Spleen (tissue), 11 donors: ENCODE measurements at regions not wholly inside any gene's neighbourhood (a gene's known extent, or its start where the extent isn't known, plus 50 kb on each side); places are given as distances from the start of the nearest gene placed in this dataset.

Experiments used
- DNase-seq: peaks from one replicate; pipeline ENCODE4 v3.0.0-alpha.2; 2020
- H3K27ac ChIP-seq, 8 donors: fragments of 200-600 bp; sonication (generic) in 7 of 8; 1 replicate in 4 of 8; 2 replicates in 4 of 8; pipeline versions ENCODE4 v1.5.0 to v1.8.0; 2016 to 2021; ENCODE audit warnings: inconsistent platforms in 4 of 8, mild to moderate bottlenecking in 4 of 8, moderate library complexity in 1 of 8
- H3K27me3 ChIP-seq, 7 donors: fragments of 200-600 bp; sonication (generic) in 6 of 7; replicated peaks in 1 of 7; 1 replicate in 4 of 7; 2 replicates in 3 of 7; pipeline versions ENCODE4 v1.5.0 to v1.8.0; 2016 to 2021; ENCODE audit warnings: inconsistent platforms in 3 of 7, mild to moderate bottlenecking in 1 of 7
- H3K36me3 ChIP-seq, 6 donors: fragments of 200-600 bp; sonication (generic) in 5 of 6; 1 replicate in 4 of 6; 2 replicates in 2 of 6; pipeline versions ENCODE4 v1.5.0 to v1.8.0; 2016 to 2021; ENCODE audit warnings: inconsistent platforms in 2 of 6
- H3K4me1 ChIP-seq, 6 donors: fragments of 200-600 bp; sonication (generic) in 5 of 6; 1 replicate in 3 of 6; 2 replicates in 3 of 6; pipeline versions ENCODE4 v1.5.0 to v1.8.0; 2016 to 2021; ENCODE audit warnings: inconsistent platforms in 3 of 6
- H3K4me3 ChIP-seq, 8 donors: fragments of 200-600 bp; sonication (generic) in 7 of 8; 1 replicate in 4 of 8; 2 replicates in 4 of 8; pipeline versions ENCODE4 v1.5.0 to v1.8.0; 2016 to 2021; ENCODE audit warnings: inconsistent platforms in 4 of 8, mild to moderate bottlenecking in 4 of 8, moderate library complexity in 2 of 8
- H3K9me3 ChIP-seq, 8 donors: fragments of 200-600 bp; sonication (generic) in 7 of 8; 1 replicate in 4 of 8; 2 replicates in 4 of 8; pipeline versions ENCODE4 v1.5.0 to v1.8.0; 2016 to 2021; ENCODE audit warnings: inconsistent platforms in 4 of 8
- POLR2A ChIP-seq, 3 donors: fragments of 450-650 bp; IDR thresholded peaks; one replicate each; pipeline ENCODE4 v1.5.1; 2017; ENCODE audit warnings: antibody characterized with exemption in 3 of 3, mild to moderate bottlenecking in 1 of 3
- POLR2AphosphoS5 ChIP-seq, 3 donors: sonication (generic); formaldehyde crosslinking; IDR thresholded peaks; one replicate each; pipeline ENCODE4 v1.5.1; 2017; ENCODE audit warnings: antibody characterized with exemption in 3 of 3
- WGBS, 5 donors: extraction: QIAGEN DNeasy Blood & Tissue Kit in 3 of 5; methylation state at CpG; one replicate each; pipeline versions ENCODE4 v1.1.5 to v1.1.7; 2013 to 2018; 5-methylcytosine and 5-hydroxymethylcytosine counted together
- intact Hi-C: fragments of 100-400 bp; cut with DNase I; formaldehyde crosslinking; loops from one replicate; pipeline ENCODE4 v1.15.0; 2023; ENCODE audit warnings: low total_unique reads
- TF ChIP-seq, protein P1 (sequence below), 11 experiments: fragments of 200-600 bp in 7 of 11; fragments of 450-650 bp in 4 of 11; sonication (generic) in 4 of 11; IDR thresholded peaks in 8 of 11; conservative IDR thresholded peaks in 3 of 11; 1 replicate in 7 of 11; 2 replicates in 4 of 11; pipeline versions ENCODE4 v1.4.0 to v1.8.0; 2016 to 2021; ENCODE audit warnings: antibody characterized with exemption in 11 of 11, inconsistent platforms in 4 of 11, mild to moderate bottlenecking in 1 of 11
- donor health status: healthy with polysubstance abuse.
- donor health status: DM: no; HTN: no; CAD: no; lungs with moderate emphysema.
- donor health status: DM: no; HTN: no; CAD: no.
- donor health status: Bipolar disorder and iron deficiency.
- donor health status: healthy.
- donor health status: DM: no; HTN: no; CAD: no.
- donor health status: DM: yes; HTN: yes; CAD: no.

DNA sequence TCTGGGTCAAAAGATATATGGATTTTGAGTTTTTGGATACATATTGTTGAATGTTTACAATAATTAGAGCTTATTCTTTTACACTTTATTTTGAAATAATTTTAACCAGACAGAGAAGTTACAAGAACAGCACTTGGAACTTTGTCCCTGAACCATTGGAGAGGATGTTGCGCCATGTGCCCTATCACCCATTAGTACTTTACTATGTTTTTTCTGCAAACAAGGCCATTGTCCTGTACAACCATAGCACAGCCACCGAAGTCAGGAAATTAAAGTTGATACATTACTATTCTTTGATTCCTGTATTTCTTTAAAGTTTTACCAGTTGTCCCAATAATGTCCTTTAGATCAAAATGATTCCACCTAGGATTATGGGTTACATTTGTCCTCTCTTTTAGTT, 188.8 kb downstream of the ACKR3 start:
- H3K27me3 ChIP-seq = no peaks in the 10 kb centered on the region
- no peak for TF ChIP-seq POLR2AphosphoS5 (IDR thresholded peaks at IDR 0.05)
- TF ChIP-seq POLR2A (IDR thresholded peaks at IDR 0.05) = no peak
- TF ChIP-seq, protein P1, sequence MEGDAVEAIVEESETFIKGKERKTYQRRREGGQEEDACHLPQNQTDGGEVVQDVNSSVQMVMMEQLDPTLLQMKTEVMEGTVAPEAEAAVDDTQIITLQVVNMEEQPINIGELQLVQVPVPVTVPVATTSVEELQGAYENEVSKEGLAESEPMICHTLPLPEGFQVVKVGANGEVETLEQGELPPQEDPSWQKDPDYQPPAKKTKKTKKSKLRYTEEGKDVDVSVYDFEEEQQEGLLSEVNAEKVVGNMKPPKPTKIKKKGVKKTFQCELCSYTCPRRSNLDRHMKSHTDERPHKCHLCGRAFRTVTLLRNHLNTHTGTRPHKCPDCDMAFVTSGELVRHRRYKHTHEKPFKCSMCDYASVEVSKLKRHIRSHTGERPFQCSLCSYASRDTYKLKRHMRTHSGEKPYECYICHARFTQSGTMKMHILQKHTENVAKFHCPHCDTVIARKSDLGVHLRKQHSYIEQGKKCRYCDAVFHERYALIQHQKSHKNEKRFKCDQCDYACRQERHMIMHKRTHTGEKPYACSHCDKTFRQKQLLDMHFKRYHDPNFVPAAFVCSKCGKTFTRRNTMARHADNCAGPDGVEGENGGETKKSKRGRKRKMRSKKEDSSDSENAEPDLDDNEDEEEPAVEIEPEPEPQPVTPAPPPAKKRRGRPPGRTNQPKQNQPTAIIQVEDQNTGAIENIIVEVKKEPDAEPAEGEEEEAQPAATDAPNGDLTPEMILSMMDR (IDR thresholded peaks at IDR 0.05 in 8 of 11, conservative IDR thresholded peaks at IDR 0.05 in 3 of 11) = no peak
- no peaks in the 10 kb centered on the region for H3K9me3 ChIP-seq
- no peaks in the 10 kb centered on the region for H3K36me3 ChIP-seq
- no peak overlapping the region for H3K4me3 ChIP-seq
- peaks cover 0 to 3% (median 0%) of the 10 kb centered on the region in 6 donors for H3K4me1 ChIP-seq
- 64 to 82% (median 76%) methylated on average over 2 of the region's 2 CpGs for WGBS, 5 donors
- intact Hi-C loops = no loop called here
- no peak for DNase-seq
- peak overlapping the region in 2 of 8 donors; percentile 11 to 18 for H3K27ac ChIP-seq

DNA sequence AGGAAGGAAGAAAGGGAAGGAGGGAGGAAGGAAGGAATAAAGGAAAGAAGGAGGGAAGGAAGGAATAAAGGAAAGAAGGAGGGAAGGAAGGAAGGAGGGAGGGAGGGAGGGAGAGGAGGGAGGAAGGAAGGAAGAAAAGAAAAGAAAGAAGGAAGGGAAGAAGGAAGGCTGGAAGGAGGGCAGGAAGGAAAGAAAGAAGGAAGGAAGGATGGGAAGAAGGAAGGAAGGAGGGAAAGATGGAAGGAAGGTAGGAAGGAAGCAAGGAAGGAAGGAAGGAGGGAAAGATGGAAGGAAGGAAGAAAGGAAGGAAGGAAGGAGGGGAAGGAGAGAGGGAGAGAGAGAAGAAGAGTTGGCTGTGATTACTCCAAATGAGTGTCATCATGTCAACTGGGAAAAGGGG, 190.6 kb downstream of the ACKR3 start:
- Histone ChIP-seq H3K4me3 (no peak overlapping the region), H3K4me1 (no peaks in the 10 kb centered on the region), H3K36me3 (no peaks in the 10 kb centered on the region), H3K9me3 (no peaks in the 10 kb centered on the region), H3K27ac (no peak overlapping the region), H3K27me3 (no peaks in the 10 kb centered on the region)
- no peak for TF ChIP-seq POLR2A (IDR thresholded peaks at IDR 0.05)
- TF ChIP-seq POLR2AphosphoS5 (IDR thresholded peaks at IDR 0.05) = no peak
- TF ChIP-seq, protein P1 (IDR thresholded peaks at IDR 0.05 in 8 of 11, conservative IDR thresholded peaks at IDR 0.05 in 3 of 11) = no peak
- intact Hi-C loops = no loop called here
- DNase-seq = no peak

- 90 to 95% (median 94%) methylated on average over 3 of the region's 3 CpGs for WGBS, 5 donors
- intact Hi-C loops = no loop called here
- Histone ChIP-seq H3K9me3 (no peaks in the 10 kb centered on the region), H3K27ac (no peak overlapping the region), H3K4me1 (no peaks in the 10 kb centered on the region), H3K27me3 (no peaks in the 10 kb centered on the region), H3K36me3 (no peaks in the 10 kb centered on the region), H3K4me3 (no peak overlapping the region)
- TF ChIP-seq POLR2A (IDR thresholded peaks at IDR 0.05) = no peak
- TF ChIP-seq, protein P1 (IDR thresholded peaks at IDR 0.05 in 8 of 11, conservative IDR thresholded peaks at IDR 0.05 in 3 of 11) = no peak
- TF ChIP-seq POLR2AphosphoS5 (IDR thresholded peaks at IDR 0.05) = no peak
- DNase-seq = no peak
Observed at GRCh38 chr2:236761358-236761757, 191.7 kb downstream of the ACKR3 start.

DNA sequence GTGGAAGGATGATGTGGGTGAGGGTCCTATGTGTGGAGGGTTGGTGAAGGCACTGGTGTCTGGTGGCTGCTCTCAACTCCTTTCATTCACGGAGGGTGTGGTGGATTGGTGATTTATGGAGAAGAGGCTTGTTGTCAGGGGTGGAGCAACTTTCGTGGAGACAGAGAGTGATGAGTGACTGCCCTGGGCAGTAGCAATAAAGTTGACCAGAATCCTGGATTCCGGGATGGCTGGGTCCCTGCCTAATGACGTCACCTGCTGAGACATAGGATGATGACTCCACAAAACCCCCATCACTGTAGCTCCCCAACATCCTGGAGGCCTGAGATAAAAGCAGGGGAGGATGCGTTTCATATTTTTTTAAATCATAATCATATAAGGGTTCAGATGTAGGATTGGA, 193.0 kb downstream of the ACKR3 start:
- no peaks in the 10 kb centered on the region for H3K4me1 ChIP-seq
- TF ChIP-seq POLR2AphosphoS5 (IDR thresholded peaks at IDR 0.05) (no peak), POLR2A (IDR thresholded peaks at IDR 0.05) (no peak)
- H3K36me3 ChIP-seq = no peaks in the 10 kb centered on the region
- no peak overlapping the region for H3K4me3 ChIP-seq
- DNase-seq = no peak
- intact Hi-C loops = no loop called here
- WGBS, 5 donors = 84 to 90% (median 88%) methylated on average over 5 of the region's 5 CpGs
- H3K27me3 ChIP-seq = no peaks in the 10 kb centered on the region
- no peak overlapping the region for H3K27ac ChIP-seq
- H3K9me3 ChIP-seq = no peaks in the 10 kb centered on the region

DNA sequence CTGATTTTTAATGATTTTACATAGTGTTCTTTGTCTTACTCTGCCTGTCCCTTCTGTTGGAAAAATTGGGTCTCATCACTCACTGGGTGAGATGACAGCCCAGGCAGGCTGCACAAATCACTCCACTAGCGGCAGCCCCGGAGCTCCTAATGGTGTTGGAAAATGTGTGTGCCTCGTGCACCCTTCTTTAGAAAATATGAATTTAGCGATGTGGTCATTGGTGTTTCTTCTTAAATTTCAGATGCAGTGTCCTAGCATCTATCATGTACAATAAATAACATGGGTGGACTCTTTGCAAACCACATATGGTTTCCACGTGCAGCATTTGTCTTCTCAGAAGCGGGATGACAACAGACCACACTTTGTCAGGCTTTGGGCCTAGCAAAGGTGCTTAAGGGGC, 194.2 kb downstream of the ACKR3 start:
- WGBS, 5 donors = 88 to 93% (median 92%) methylated on average over 6 of the region's 6 CpGs
- H3K36me3 ChIP-seq = no peaks in the 10 kb centered on the region
- no peaks in the 10 kb centered on the region for H3K4me1 ChIP-seq
- H3K4me3 ChIP-seq = no peak overlapping the region
- H3K27ac ChIP-seq = no peak overlapping the region
- intact Hi-C loops = no loop called here
- no peaks in the 10 kb centered on the region for H3K9me3 ChIP-seq
- DNase-seq = no peak
- H3K27me3 ChIP-seq = no peaks in the 10 kb centered on the region
- TF ChIP-seq POLR2A (IDR thresholded peaks at IDR 0.05) = no peak
- no peak for TF ChIP-seq POLR2AphosphoS5 (IDR thresholded peaks at IDR 0.05)
- TF ChIP-seq, protein P1 (IDR thresholded peaks at IDR 0.05 in 8 of 11, conservative IDR thresholded peaks at IDR 0.05 in 3 of 11) = no peak
